ENCODE measurements at regions not wholly inside any gene's neighbourhood (a gene's known extent, or its start where the extent isn't known, plus 50 kb on each side); places are given as distances from the start of the nearest gene placed in this dataset.

DNA sequence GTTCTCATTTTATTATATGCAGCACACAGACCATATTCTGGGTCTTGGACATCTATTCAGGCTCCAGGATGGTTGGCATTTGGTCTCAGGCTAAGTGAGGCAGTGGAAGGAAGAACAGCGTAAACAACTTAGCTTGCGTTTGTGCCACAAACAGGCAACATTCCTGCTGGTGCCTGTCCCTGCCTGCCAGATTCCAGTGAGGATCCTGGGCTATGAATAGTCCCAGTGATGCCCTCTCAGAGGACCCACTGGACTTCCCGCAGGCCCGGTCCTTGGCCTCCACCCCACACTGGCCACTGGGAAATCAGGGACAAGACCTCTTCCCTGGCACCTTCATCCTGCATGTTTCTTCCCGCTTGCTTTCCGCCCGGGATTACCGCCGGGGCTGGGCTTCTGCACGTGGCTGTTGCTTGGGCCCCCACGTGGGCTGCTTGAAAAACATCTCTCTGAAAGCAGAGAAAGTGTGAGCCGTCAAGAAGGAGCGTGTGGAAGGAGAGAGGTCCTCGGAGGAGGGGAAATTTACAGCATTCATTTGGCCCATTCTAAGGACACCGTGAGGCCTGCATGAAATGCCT is 145.1 kb upstream of the WNT4 start:
- H3K4me2 ChIP-seq: no peak overlapping the region
- H3K9ac ChIP-seq: no peak overlapping the region
- H3K4me3 Mint-ChIP-seq: no peak overlapping the region
- no peaks in the 10 kb centered on the region for H3K9me3 Mint-ChIP-seq
- H3K4me1 Mint-ChIP-seq: peaks cover 34% of the 10 kb centered on the region
- H3F3A ChIP-seq (ENCODE audit: low read depth): no peaks in the 10 kb centered on the region
- H3K9me3 ChIP-seq (ENCODE audit: low read depth): no peaks in the 10 kb centered on the region
- no peaks in the 10 kb centered on the region for H3K4me1 ChIP-seq
- no peak overlapping the region for H3K27ac Mint-ChIP-seq
- H3K79me2 ChIP-seq (ENCODE audit: low read depth): no peaks in the 10 kb centered on the region
- no peaks in the 10 kb centered on the region for H4K20me1 ChIP-seq (ENCODE audit: low read depth)
- H3K36me3 ChIP-seq: no peaks in the 10 kb centered on the region
- DNase-seq (ENCODE audit: low spot score): no peak
- H3K27me3 ChIP-seq: no peaks in the 10 kb centered on the region
- peaks cover 16% of the 10 kb centered on the region for H3K27me3 Mint-ChIP-seq (ENCODE audit: insufficient read depth, low read depth)
- H2AFZ ChIP-seq (replicated peaks): no peak overlapping the region
- H3K27ac ChIP-seq: no peak overlapping the region
- no peak for TF ChIP-seq EZH2phosphoT487 (IDR thresholded peaks at IDR 0.05)
- TF ChIP-seq EZH2 (IDR thresholded peaks at IDR 0.05): no peak
- TF ChIP-seq CTCF (IDR thresholded peaks at IDR 0.05): no peak
- H3K36me3 Mint-ChIP-seq: no peaks in the 10 kb centered on the region
- H3K4me3 ChIP-seq: no peak overlapping the region

GRCh38 chr1:22288593-22289241 is 145.8 kb upstream of the WNT4 start:
- TF ChIP-seq EZH2 (IDR thresholded peaks at IDR 0.05): no peak
- TF ChIP-seq CTCF (IDR thresholded peaks at IDR 0.05): no peak
- TF ChIP-seq EZH2phosphoT487 (IDR thresholded peaks at IDR 0.05): no peak
- no peak for DNase-seq (ENCODE audit: low spot score)
- Histone ChIP-seq H3K79me2 (ENCODE audit: low read depth) (no peaks in the 10 kb centered on the region), H3K36me3 (no peaks in the 10 kb centered on the region), H3K4me3 (no peak overlapping the region), H3F3A (ENCODE audit: low read depth) (no peaks in the 10 kb centered on the region), H2AFZ (replicated peaks) (no peak overlapping the region), H3K9ac (no peak overlapping the region), H3K27me3 (no peaks in the 10 kb centered on the region), H3K27ac (no peak overlapping the region), H3K9me3 (ENCODE audit: low read depth) (no peaks in the 10 kb centered on the region), H3K4me1 (no peaks in the 10 kb centered on the region), H3K4me2 (no peak overlapping the region), H4K20me1 (ENCODE audit: low read depth) (no peaks in the 10 kb centered on the region)
- Mint-ChIP-seq H3K27ac (no peak overlapping the region), H3K27me3 (ENCODE audit: insufficient read depth, low read depth) (peaks cover 16% of the 10 kb centered on the region), H3K4me3 (no peak overlapping the region), H3K4me1 (peaks cover 34% of the 10 kb centered on the region), H3K36me3 (no peaks in the 10 kb centered on the region), H3K9me3 (no peaks in the 10 kb centered on the region)

- Histone ChIP-seq H3K4me3 (no peak overlapping the region), H3K27me3 (no peaks in the 10 kb centered on the region), H3K9me3 (ENCODE audit: low read depth) (no peaks in the 10 kb centered on the region), H3K9ac (no peak overlapping the region), H3K4me1 (no peaks in the 10 kb centered on the region), H3K36me3 (no peaks in the 10 kb centered on the region), H3F3A (ENCODE audit: low read depth) (no peaks in the 10 kb centered on the region), H4K20me1 (ENCODE audit: low read depth) (no peaks in the 10 kb centered on the region), H3K4me2 (no peak overlapping the region), H3K27ac (no peak overlapping the region), H2AFZ (replicated peaks) (no peak overlapping the region), H3K79me2 (ENCODE audit: low read depth) (no peaks in the 10 kb centered on the region)
- DNase-seq (ENCODE audit: low spot score): no peak
- Mint-ChIP-seq H3K4me3 (no peak overlapping the region), H3K9me3 (no peaks in the 10 kb centered on the region), H3K27ac (peak overlapping the region; percentile 65), H3K27me3 (ENCODE audit: insufficient read depth, low read depth) (peaks cover 21% of the 10 kb centered on the region), H3K4me1 (peaks cover 34% of the 10 kb centered on the region), H3K36me3 (peaks cover 3% of the 10 kb centered on the region)
- TF ChIP-seq CTCF (IDR thresholded peaks at IDR 0.05) (no peak), EZH2phosphoT487 (IDR thresholded peaks at IDR 0.05) (no peak), EZH2 (IDR thresholded peaks at IDR 0.05) (no peak)
Observed at GRCh38 chr1:22289307-22289995, 146.6 kb upstream of the WNT4 start.

Data from neural progenitor cell (in vitro differentiated cells).